ENCODE measurements at regions not wholly inside any gene's neighbourhood (a gene's known extent, or its start where the extent isn't known, plus 50 kb on each side); places are given as distances from the start of the nearest gene placed in this dataset.

DNA sequence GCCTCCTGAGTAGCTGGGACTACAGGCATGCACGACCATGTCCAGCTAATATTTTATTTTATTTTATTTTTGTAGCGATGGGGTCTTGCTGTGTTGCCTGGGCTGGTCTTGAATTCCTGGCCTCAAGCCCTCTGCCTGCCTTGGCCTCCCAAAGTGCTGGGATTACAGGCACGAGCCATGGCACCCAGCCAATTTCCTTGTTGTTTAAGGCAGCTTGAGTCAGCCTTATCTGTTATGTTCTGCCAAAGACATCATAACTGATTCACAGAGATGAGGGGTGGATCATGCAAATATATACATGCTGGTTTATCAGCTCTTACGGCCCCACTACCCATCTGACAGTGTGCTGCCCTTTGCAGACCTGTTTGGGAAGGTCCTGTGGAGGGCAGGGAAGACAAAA, 826.7 kb downstream of the TYW1 start:
- Histone ChIP-seq H2BK5ac (ENCODE audit: low read depth, low read length) (no peak overlapping the region), H3K23ac (ENCODE audit: insufficient read length) (no peak overlapping the region), H3K18ac (ENCODE audit: extremely low read depth, low read length) (no peak overlapping the region), H3K23me2 (ENCODE audit: low read depth, low read length) (no peaks in the 10 kb centered on the region), H3K9me3 (ENCODE audit: insufficient read depth in 2 of 2, low read depth in 1 of 2, low read length in 1 of 2) (no peaks in the 10 kb centered on the region), H3K27ac (ENCODE audit: low read depth, low read length) (no peak overlapping the region), H2AFZ (ENCODE audit: low read length) (no peak overlapping the region), H3K9ac (replicated peaks in 1 of 4; ENCODE audit: extremely low read depth in 1 of 4, low read depth in 3 of 4, low read length in 3 of 4) (no peak overlapping the region), H4K5ac (ENCODE audit: insufficient read length, low read depth, low read length) (no peak overlapping the region), H2BK120ac (replicated peaks; ENCODE audit: low read depth, low read length) (no peak overlapping the region), H3K27me3 (replicated peaks in 1 of 4; ENCODE audit: control insufficient read depth in 3 of 4, extremely low read depth in 1 of 4, insufficient read depth in 3 of 4, low read length in 3 of 4) (no peaks in the 10 kb centered on the region), H3K4me3 (ENCODE audit: extremely low read depth in 1 of 4, insufficient read depth in 2 of 4, low read depth in 3 of 4, low read length in 4 of 4) (no peak overlapping the region), H4K91ac (replicated peaks; ENCODE audit: insufficient read length, low read length) (no peak overlapping the region), H3K56ac (replicated peaks; ENCODE audit: insufficient read length, low read depth, low read length) (no peak overlapping the region), H3K4me1 (replicated peaks in 1 of 4; ENCODE audit: control insufficient read depth in 3 of 4, insufficient read depth in 4 of 4, low read length in 3 of 4) (no peaks in the 10 kb centered on the region), H4K20me1 (replicated peaks in 1 of 2; ENCODE audit: control insufficient read depth in 1 of 2, insufficient read depth in 2 of 2, low read length in 2 of 2) (no peaks in the 10 kb centered on the region), H3K36me3 (ENCODE audit: control insufficient read depth in 2 of 4, insufficient read depth in 4 of 4, low read length in 3 of 4) (no peaks in the 10 kb centered on the region), H3K79me1 (ENCODE audit: low read depth, low read length) (no peaks in the 10 kb centered on the region), H2BK15ac (ENCODE audit: low read length) (no peak overlapping the region), H3K14ac (ENCODE audit: insufficient read length) (no peak overlapping the region), H2BK12ac (ENCODE audit: low read depth, low read length) (no peak overlapping the region), H3K4ac (replicated peaks; ENCODE audit: insufficient read length, low read depth, low read length) (no peak overlapping the region), H2BK20ac (ENCODE audit: low read length) (no peak overlapping the region), H3K4me2 (ENCODE audit: insufficient read depth in 1 of 2, low read depth in 2 of 2, low read length in 2 of 2) (no peak overlapping the region), H4K8ac (ENCODE audit: extremely low read depth, insufficient read depth, low read length) (no peak overlapping the region), H3K79me2 (ENCODE audit: control insufficient read depth in 1 of 2, insufficient read depth in 2 of 2, low read length in 2 of 2) (no peaks in the 10 kb centered on the region), H2AK5ac (ENCODE audit: low read depth, low read length) (no peak overlapping the region)
- TF ChIP-seq RAD21 (IDR thresholded peaks at IDR 0.05 in 1 of 2, conservative IDR thresholded peaks at IDR 0.05 in 1 of 2; ENCODE audit: low read depth in 2 of 2, low read length in 2 of 2) (no peak), SIX5 (IDR thresholded peaks at IDR 0.05; ENCODE audit: low read depth, low read length) (no peak), BACH1 (IDR thresholded peaks at IDR 0.05; ENCODE audit: low read length) (no peak), CBX8 (IDR thresholded peaks at IDR 0.05; ENCODE audit: borderline replicate concordance, low read depth, low read length) (no peak), ZNF274 (IDR thresholded peaks at IDR 0.05; ENCODE audit: borderline replicate concordance, extremely low read depth, low read length) (no peak), NRF1 (IDR thresholded peaks at IDR 0.05; ENCODE audit: low read depth, low read length) (no peak), POU5F1 (IDR thresholded peaks at IDR 0.05; ENCODE audit: low read depth, low read length) (no peak), SAP30 (IDR thresholded peaks at IDR 0.05; ENCODE audit: insufficient read depth, insufficient replicate concordance, low read length) (no peak)
- CTCF ChIA-PET (ENCODE audit: partially characterized antibody): no interaction called here
- FAIRE-seq (no peak), DNase-seq (ENCODE audit: low read depth in 1 of 2, low spot score in 2 of 2) (no peak)
- POLR2A ChIA-PET (ENCODE audit: partially characterized antibody): no interaction called here
- WGBS, 2 experiments (ENCODE audit: extremely low coverage in 1 of 2, insufficient coverage in 1 of 2, insufficient read length in 1 of 2, insufficient replicate concordance in 2 of 2, low coverage in 1 of 2, low lambda C conversion rate in 2 of 2, missing lambda C conversion rate in 1 of 2): 89% methylated on average over 4 of the region's 4 CpGs; no CpG with 5 or more reads in 1 of the 2 experiments

Data from H1 (cell line).